GM12891 (cell line): ENCODE measurements at regions not wholly inside any gene's neighbourhood (a gene's known extent, or its start where the extent isn't known, plus 50 kb on each side); places are given as distances from the start of the nearest gene placed in this dataset.

Experiments
- POLR2A ChIP-seq: IDR thresholded peaks from 2 replicates; pipeline ENCODE4 v1.6.1; 2011; ENCODE audit warnings: low read depth, low read length, control low read depth
- POLR2AphosphoS5 ChIP-seq: IDR thresholded peaks from 2 replicates; pipeline ENCODE4 v1.6.1; 2011; ENCODE audit warnings: low read depth, low read length, control low read depth

DNA sequence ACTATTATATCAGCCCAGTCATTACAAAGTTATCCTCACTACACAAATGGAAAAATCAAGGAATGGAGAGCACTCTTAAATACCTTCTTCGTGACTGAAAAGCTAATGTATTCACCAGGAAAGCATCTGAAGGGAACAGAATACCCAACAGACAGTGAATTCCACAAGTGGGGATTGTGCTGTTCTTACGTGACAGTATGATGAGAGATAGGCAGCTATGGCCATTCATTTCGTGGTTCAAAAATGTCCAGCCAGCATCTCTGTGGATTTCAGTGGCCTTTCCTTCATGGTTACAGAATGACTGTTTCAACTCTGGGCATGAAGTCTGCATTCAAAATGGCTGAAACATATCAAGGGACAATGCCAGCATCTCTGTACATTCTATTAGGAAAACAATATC is 323.8 kb downstream of the PRELID2 start:
- TF ChIP-seq POLR2A (no peak), POLR2AphosphoS5 (no peak)
